Glomerular visceral epithelial cell (primary cell): ENCODE measurements at regions not wholly inside any gene's neighbourhood (a gene's known extent, or its start where the extent isn't known, plus 50 kb on each side); places are given as distances from the start of the nearest gene placed in this dataset.
A peak's percentile ranks its signal among the peaks of the same experiment; 100 is the strongest.
"Not testable (repeated sequence)": the region's sequence is repeated elsewhere in the genome, so short reads cannot be mapped to it uniquely, and the experiment has no call there.

Experiments used
- DNase-seq: peaks from one replicate; pipeline ENCODE4 v3.0.0-alpha.2; 2016; ENCODE audit errors: extremely low spot score

DNA sequence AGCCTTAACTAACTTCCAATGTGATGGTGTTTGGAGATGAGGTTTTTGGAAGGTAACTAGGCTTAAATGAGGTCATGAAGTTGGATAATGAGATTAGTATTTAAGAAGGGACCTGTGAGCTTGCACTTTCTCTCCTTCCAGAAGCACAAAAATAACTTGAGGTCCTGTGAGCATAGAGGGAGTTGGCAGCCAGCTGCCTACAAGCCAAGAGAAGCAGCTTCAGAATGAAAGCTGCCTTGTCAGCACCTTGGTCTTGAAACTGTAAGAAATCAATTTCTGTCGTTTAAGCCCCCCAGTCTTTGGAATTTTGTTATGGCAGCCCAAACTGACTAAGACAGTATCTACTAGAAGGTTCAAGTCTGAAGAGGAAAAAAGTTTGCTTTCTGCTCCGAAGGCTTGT, 280.2 kb upstream of the GALNTL6 start:
- DNase-seq = no peak

- DNase-seq = no peak
These were observed 288.3 kb upstream of the GALNTL6 start for GRCh38 chr4:171524903-171525302.

DNA sequence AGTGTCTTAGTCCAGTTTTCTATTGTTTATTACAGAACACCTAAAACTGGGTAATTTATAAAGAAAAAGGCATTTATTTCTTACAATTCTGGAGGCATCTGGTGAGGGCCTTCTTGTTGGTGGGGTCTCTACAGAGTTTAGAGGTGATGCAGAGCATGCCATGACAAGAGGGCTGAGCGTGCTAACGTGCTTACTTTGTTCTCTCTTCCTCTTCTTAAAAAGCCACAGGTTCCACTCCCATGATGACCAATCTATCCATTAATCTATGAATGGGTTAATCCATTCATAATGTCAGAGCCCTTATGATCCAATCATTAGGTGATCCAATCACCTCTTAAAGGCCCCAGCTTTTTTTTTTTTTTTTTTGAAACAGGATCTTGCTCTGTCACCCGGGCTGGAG, 291.5 kb upstream of the GALNTL6 start:
- DNase-seq = no peak

DNA sequence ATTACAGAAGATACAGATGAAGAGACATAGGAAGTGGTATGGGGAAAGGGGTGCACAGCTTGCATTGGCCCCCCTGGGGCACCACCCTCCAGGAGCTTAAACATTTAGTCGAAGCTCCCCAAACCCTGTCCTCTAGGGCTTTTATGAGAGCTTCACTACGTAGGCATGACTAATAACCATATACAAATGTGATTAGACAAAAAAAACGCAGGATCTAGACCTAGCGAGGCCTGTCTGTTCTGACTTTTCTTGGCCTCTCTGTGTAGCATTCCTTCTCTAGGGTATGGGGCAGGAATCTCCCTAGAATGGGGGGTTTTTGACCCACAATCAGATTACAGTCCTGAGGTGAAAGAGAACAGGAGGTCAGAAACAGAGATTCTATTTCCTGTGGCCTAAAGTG, 293.7 kb upstream of the GALNTL6 start:
- no peak for DNase-seq

DNA sequence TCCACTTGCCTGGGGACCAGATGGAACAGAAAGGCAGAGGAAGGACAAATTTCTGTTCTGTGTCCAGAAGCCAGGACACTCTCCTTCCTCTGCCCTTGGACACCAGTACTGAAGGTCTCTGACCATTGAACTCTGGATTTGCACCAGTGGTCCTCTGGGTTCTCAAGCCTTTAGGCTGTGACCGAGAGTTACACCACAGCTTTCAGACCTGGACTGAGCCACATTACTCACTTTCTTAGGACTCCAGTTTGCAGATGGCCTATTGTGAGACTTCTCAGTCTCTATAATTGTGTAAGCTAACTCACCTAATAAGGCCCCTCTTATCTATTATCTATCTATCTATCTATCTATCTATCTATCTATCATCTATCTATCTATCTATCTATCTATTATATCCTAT, 295.3 kb upstream of the GALNTL6 start:
- DNase-seq = no peak

GRCh38 chr4:171516694-171517093, 296.5 kb upstream of the GALNTL6 start:
- no peak for DNase-seq

- DNase-seq = no peak
These were observed 328.5 kb upstream of the GALNTL6 start for GRCh38 chr4:171484681-171485080.

DNA sequence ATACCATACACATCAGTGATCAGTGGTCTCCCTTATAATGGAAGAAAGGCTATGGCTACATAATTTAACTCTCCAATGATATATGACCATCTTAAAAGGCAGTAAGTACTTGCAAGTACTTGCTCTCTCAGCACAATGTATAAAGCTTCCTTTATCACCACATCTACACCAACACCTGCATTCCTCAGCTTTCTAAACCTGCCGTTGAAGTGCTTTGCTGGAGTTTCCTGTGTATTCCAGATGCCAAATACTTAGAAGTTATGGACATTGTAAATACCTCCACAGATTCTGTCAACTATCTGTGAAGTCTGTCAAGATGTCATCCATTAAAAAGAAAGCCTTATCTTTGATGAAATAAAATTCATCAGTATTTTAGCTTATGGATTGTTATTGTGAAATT, 335.0 kb upstream of the GALNTL6 start:
- DNase-seq = no peak

DNA sequence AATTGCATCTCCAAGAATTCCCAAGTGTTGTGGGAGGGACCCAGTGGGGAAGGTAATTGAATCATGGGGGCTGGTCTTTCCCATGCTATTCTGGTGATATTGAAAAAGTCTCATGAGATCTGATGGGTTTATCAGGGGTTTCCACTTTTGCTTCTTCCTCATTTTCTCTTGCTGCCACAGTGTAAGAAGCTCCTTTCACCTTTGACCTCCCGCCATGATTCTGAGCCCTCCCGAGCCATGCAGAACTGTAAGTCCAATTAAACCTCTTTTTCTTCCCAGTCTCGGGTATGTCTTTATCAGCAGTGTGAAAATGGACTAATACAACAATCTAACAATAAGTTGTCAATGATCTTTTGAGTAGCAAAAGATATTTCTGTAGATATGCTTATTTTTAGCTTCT, 338.1 kb upstream of the GALNTL6 start:
- DNase-seq = not testable (repeated sequence)

DNA sequence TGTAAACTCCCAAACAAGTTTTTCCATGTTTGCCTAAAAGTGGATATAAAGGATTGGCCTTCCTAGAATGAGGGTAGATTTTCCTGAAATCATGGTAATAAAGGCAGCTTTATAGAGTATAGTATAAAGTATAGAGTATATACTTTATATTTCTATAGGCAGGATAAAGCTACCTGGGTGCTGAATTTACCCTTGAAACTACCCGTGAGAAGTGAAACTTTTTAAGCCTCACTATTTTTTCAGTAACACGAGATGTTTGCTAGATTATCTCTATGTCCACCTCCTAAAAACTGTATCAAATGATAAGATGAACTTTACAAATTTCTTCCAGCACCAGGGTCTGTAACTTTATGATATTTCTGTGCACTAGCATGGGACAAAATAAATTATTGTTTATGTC, 340.0 kb upstream of the GALNTL6 start:
- no peak for DNase-seq

DNA sequence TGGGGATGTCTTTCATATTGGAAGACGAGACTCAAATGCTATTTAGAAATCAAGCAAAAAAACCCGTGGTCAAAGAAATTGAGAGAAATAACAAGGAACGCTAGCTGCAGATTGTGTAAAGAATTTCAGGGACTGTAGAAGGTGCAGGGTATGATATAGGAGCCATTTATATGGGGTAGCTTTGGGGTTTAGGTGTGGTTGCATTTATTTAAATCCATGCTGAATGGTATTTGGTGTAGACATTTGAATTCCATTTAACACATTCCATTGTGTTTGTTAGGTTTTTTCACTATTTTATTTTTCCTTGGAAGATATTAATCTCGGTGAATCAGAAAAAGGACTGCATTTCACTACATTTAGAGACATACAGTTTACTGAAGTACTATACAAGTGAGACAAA, 341.0 kb upstream of the GALNTL6 start:
- DNase-seq = no peak

GRCh38 chr4:171464499-171464898, 348.7 kb upstream of the GALNTL6 start:
- DNase-seq = no peak

GRCh38 chr4:171461191-171461590, 352.0 kb upstream of the GALNTL6 start:
- no peak for DNase-seq

- no peak for DNase-seq
These were observed 364.2 kb upstream of the GALNTL6 start for GRCh38 chr4:171448919-171449481.

DNA sequence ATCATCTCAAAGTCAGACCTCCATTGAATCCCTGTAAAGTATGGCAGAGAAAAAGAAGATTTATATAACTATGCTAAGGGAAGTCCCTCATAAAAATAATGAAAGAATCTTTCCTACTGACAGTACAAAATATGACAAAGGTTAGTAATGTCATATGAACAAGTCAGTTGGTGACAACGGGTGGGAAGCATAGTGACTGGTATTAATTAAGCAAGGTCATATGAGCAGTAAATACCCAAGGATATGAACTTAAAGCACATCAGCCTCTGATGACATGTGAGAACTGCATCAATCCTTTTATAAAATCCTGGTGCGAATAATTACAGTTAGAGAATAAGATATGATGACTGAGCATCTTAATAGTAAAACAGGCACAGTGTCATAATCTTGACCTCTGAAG, 364.8 kb upstream of the GALNTL6 start:
- DNase-seq = no peak

GRCh38 chr4:171441300-171441941, 371.8 kb upstream of the GALNTL6 start:
- no peak for DNase-seq

- DNase-seq = no peak
These were observed 379.5 kb upstream of the GALNTL6 start for GRCh38 chr4:171433674-171434073.

GRCh38 chr4:171432536-171432935, 380.7 kb upstream of the GALNTL6 start:
- no peak for DNase-seq

DNA sequence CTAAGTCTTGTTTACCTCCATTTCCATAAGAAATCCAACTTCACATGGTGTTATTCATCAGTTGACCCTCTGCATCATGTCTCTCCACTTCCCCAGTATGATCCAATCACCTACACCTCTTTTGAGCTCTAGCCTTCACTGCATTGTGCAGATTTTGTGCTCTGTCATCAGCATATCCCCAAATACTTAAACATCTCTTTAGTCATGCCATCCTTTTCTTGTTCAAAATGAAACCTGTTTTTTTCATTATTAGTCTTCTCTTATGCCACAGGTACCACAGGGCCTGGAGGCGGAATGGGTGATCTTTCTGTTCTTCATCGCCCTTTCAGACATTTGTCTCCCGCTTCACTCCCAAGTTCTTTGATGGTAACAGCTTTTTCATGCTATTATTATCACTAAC, 382.7 kb upstream of the GALNTL6 start:
- no peak for DNase-seq

DNA sequence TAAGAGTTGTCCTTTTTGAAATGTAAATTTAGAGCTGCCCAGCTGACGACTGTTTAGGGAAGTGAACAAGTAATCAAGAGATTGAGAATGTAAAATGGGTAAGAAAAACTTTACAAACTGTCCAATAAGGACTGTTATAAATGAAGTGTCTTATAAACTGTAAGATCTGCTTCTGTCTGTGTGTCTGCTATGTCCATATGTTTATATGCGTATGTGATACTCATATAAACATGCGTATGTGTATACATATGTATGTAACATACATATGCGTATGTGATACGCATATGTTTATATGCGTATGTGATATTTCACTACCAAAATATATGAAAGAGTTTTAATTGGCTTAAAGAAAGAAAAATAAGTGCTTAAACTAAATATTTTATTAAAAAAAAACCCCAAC, 416.0 kb upstream of the GALNTL6 start:
- DNase-seq = no peak

GRCh38 chr4:171390626-171391025, 422.6 kb upstream of the GALNTL6 start:
- no peak for DNase-seq

- DNase-seq = peak; percentile 26
These were observed 434.9 kb upstream of the GALNTL6 start for GRCh38 chr4:171378323-171378722.

DNA sequence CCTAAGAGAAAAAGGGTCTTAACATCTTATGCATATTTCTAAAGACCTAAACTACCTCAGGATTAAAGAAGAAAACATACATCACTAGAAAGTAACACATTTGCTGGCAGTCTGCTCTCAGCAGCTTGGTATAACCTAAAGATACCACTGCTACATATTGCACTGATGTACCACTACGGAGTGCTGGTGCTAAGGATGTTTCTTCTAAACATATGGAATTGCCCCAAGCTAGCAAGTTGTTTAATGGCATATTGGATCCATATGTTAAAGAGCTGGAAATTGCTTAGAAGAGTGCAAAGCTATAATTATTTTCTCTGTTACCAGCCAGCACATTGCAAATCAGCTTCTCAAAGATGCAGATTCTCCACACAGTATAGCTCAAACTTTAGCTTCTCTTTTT, 436.5 kb upstream of the GALNTL6 start:
- no peak for DNase-seq

DNA sequence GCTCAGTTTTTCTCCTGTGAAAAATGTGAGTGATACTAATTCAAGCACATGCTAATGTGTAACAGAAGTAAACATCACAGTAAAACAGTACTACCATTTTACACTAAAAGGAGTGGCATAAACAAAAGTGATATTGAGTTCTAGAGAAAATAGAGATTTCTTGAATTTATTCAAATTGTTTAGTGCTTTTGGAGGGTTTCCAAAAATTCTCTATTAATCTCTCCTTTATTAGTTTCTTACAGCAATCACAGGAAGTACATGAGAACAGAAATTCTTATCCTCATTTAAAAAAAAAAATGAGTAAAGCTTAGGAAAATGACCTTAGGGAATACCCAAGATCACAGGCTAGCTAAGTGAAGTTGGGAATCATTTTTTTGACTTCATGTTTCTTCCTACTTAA, 459.7 kb upstream of the GALNTL6 start:
- DNase-seq = no peak
